ENCODE measurements at regions not wholly inside any gene's neighbourhood (a gene's known extent, or its start where the extent isn't known, plus 50 kb on each side); places are given as distances from the start of the nearest gene placed in this dataset.
"Not testable (repeated sequence)": the region's sequence is repeated elsewhere in the genome, so short reads cannot be mapped to it uniquely, and the experiment has no call there.

GRCh38 chr12:87566918-87567317, 462.3 kb downstream of the C12orf50 start:
- TF ChIP-seq CTCF, POLR2A (IDR thresholded peaks at IDR 0.05): not testable (repeated sequence)
